Spleen (tissue), 11 donors: ENCODE measurements at regions not wholly inside any gene's neighbourhood (a gene's known extent, or its start where the extent isn't known, plus 50 kb on each side); places are given as distances from the start of the nearest gene placed in this dataset.

Experiments used
- DNase-seq: peaks from one replicate; pipeline ENCODE4 v3.0.0-alpha.2; 2020
- H3K27ac ChIP-seq, 8 donors: fragments of 200-600 bp; sonication (generic) in 7 of 8; 1 replicate in 4 of 8; 2 replicates in 4 of 8; pipeline versions ENCODE4 v1.5.0 to v1.8.0; 2016 to 2021; ENCODE audit warnings: inconsistent platforms in 4 of 8, mild to moderate bottlenecking in 4 of 8, moderate library complexity in 1 of 8
- H3K27me3 ChIP-seq, 7 donors: fragments of 200-600 bp; sonication (generic) in 6 of 7; replicated peaks in 1 of 7; 1 replicate in 4 of 7; 2 replicates in 3 of 7; pipeline versions ENCODE4 v1.5.0 to v1.8.0; 2016 to 2021; ENCODE audit warnings: inconsistent platforms in 3 of 7, mild to moderate bottlenecking in 1 of 7
- H3K36me3 ChIP-seq, 6 donors: fragments of 200-600 bp; sonication (generic) in 5 of 6; 1 replicate in 4 of 6; 2 replicates in 2 of 6; pipeline versions ENCODE4 v1.5.0 to v1.8.0; 2016 to 2021; ENCODE audit warnings: inconsistent platforms in 2 of 6
- H3K4me1 ChIP-seq, 6 donors: fragments of 200-600 bp; sonication (generic) in 5 of 6; 1 replicate in 3 of 6; 2 replicates in 3 of 6; pipeline versions ENCODE4 v1.5.0 to v1.8.0; 2016 to 2021; ENCODE audit warnings: inconsistent platforms in 3 of 6
- H3K4me3 ChIP-seq, 8 donors: fragments of 200-600 bp; sonication (generic) in 7 of 8; 1 replicate in 4 of 8; 2 replicates in 4 of 8; pipeline versions ENCODE4 v1.5.0 to v1.8.0; 2016 to 2021; ENCODE audit warnings: inconsistent platforms in 4 of 8, mild to moderate bottlenecking in 4 of 8, moderate library complexity in 2 of 8
- H3K9me3 ChIP-seq, 8 donors: fragments of 200-600 bp; sonication (generic) in 7 of 8; 1 replicate in 4 of 8; 2 replicates in 4 of 8; pipeline versions ENCODE4 v1.5.0 to v1.8.0; 2016 to 2021; ENCODE audit warnings: inconsistent platforms in 4 of 8
- POLR2A ChIP-seq, 3 donors: fragments of 450-650 bp; IDR thresholded peaks; one replicate each; pipeline ENCODE4 v1.5.1; 2017; ENCODE audit warnings: antibody characterized with exemption in 3 of 3, mild to moderate bottlenecking in 1 of 3
- POLR2AphosphoS5 ChIP-seq, 3 donors: sonication (generic); formaldehyde crosslinking; IDR thresholded peaks; one replicate each; pipeline ENCODE4 v1.5.1; 2017; ENCODE audit warnings: antibody characterized with exemption in 3 of 3
- WGBS, 5 donors: extraction: QIAGEN DNeasy Blood & Tissue Kit in 3 of 5; methylation state at CpG; one replicate each; pipeline versions ENCODE4 v1.1.5 to v1.1.7; 2013 to 2018; 5-methylcytosine and 5-hydroxymethylcytosine counted together
- intact Hi-C: fragments of 100-400 bp; cut with DNase I; formaldehyde crosslinking; loops from one replicate; pipeline ENCODE4 v1.15.0; 2023; ENCODE audit warnings: low total_unique reads
- TF ChIP-seq, protein P1 (sequence below), 11 experiments: fragments of 200-600 bp in 7 of 11; fragments of 450-650 bp in 4 of 11; sonication (generic) in 4 of 11; IDR thresholded peaks in 8 of 11; conservative IDR thresholded peaks in 3 of 11; 1 replicate in 7 of 11; 2 replicates in 4 of 11; pipeline versions ENCODE4 v1.4.0 to v1.8.0; 2016 to 2021; ENCODE audit warnings: antibody characterized with exemption in 11 of 11, inconsistent platforms in 4 of 11, mild to moderate bottlenecking in 1 of 11
- donor health status: healthy with polysubstance abuse.
- donor health status: DM: no; HTN: no; CAD: no; lungs with moderate emphysema.
- donor health status: DM: no; HTN: no; CAD: no.
- donor health status: Bipolar disorder and iron deficiency.
- donor health status: healthy.
- donor health status: DM: no; HTN: no; CAD: no.
- donor health status: DM: yes; HTN: yes; CAD: no.

DNA sequence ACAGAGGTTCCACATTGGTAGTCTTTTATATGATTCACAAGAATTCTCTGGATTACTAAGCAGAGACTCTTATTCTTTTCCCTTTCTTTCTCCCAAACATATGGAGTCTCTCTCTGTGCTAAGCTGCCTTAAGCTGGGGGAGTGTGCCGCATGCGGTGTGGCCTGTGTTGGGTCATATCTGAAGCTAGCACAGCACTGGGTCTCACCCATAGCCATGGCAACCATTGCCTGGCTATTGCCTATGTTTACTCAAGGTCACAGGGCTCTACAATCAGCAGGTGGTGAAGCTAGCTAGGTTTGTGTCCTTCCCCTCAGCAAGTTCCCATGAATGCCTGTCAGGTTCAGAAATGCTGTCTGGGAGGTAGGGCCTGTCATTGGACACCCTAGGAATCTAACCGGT, 73.6 kb upstream of the ZRANB2 start:
- Histone ChIP-seq H3K36me3 (no peaks in the 10 kb centered on the region), H3K27me3 (no peaks in the 10 kb centered on the region), H3K4me1 (no peaks in the 10 kb centered on the region), H3K9me3 (peaks cover 0 to 31% (median 18%) of the 10 kb centered on the region in 8 donors), H3K27ac (no peak overlapping the region), H3K4me3 (no peak overlapping the region)
- 85 to 98% (median 97%) methylated on average over 2 to 3 of the region's 3 CpGs for WGBS, 5 donors
- TF ChIP-seq POLR2A (IDR thresholded peaks at IDR 0.05) (no peak), POLR2AphosphoS5 (IDR thresholded peaks at IDR 0.05) (no peak)
- TF ChIP-seq, protein P1, sequence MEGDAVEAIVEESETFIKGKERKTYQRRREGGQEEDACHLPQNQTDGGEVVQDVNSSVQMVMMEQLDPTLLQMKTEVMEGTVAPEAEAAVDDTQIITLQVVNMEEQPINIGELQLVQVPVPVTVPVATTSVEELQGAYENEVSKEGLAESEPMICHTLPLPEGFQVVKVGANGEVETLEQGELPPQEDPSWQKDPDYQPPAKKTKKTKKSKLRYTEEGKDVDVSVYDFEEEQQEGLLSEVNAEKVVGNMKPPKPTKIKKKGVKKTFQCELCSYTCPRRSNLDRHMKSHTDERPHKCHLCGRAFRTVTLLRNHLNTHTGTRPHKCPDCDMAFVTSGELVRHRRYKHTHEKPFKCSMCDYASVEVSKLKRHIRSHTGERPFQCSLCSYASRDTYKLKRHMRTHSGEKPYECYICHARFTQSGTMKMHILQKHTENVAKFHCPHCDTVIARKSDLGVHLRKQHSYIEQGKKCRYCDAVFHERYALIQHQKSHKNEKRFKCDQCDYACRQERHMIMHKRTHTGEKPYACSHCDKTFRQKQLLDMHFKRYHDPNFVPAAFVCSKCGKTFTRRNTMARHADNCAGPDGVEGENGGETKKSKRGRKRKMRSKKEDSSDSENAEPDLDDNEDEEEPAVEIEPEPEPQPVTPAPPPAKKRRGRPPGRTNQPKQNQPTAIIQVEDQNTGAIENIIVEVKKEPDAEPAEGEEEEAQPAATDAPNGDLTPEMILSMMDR (IDR thresholded peaks at IDR 0.05 in 8 of 11, conservative IDR thresholded peaks at IDR 0.05 in 3 of 11), result no peak
- no peak for DNase-seq
- intact Hi-C loops, result no loop called here

GRCh38 chr1:71153826-71154225, 73.0 kb upstream of the ZRANB2 start:
- WGBS, 5 donors, result 63 to 81% (median 73%) methylated on average over 2 of the region's 2 CpGs

DNA sequence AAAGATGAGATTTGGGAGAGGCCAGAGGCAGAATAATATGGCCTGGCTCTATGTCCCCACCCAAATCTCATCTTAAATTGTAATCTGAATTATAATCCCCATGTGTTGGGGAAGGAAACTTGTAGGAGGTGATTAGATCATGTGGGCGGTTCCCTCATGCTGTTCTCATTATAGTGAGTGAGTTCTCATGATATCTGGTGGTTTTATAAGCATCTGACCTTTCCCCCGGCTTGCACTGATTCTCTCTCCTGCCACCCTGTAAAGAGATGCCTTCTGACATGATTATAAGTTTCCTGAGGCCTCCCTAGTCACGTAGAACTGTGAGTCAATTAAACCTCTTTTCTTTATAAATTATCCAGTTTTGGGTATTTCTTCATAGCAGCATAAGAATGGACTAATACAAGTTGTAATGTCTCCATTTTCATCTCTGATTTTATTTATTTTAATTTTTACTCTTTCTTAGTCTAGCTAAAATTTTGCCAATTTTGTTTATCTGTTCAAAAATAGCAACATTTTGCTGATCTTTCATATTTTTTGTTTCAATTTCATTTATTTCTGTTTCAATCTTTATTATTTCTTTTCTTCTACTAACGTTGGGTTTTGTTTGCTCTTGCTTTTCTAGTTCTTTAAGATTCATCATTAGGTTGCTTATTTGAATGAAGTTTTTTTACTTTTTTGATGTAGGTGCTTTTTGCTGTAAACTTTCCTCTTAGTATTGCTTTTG, 67.0 kb upstream of the ZRANB2 start:
- Histone ChIP-seq H3K4me3 (no peak overlapping the region), H3K9me3 (peaks cover 0 to 52% (median 37%) of the 10 kb centered on the region in 8 donors), H3K27ac (no peak overlapping the region), H3K36me3 (no peaks in the 10 kb centered on the region), H3K27me3 (no peaks in the 10 kb centered on the region), H3K4me1 (no peaks in the 10 kb centered on the region)
- DNase-seq, result no peak
- intact Hi-C loops, result no loop called here
- 64 to 81% (median 76%) methylated on average over 4 of the region's 4 CpGs for WGBS, 5 donors
- TF ChIP-seq POLR2A (IDR thresholded peaks at IDR 0.05) (no peak), POLR2AphosphoS5 (IDR thresholded peaks at IDR 0.05) (no peak)
- TF ChIP-seq, protein P1 (IDR thresholded peaks at IDR 0.05 in 8 of 11, conservative IDR thresholded peaks at IDR 0.05 in 3 of 11), result no peak

More at GRCh38 chr1:71153826-71154225, 73.0 kb upstream of the ZRANB2 start:
- no peak for TF ChIP-seq POLR2AphosphoS5 (IDR thresholded peaks at IDR 0.05)
- no peak for TF ChIP-seq POLR2A (IDR thresholded peaks at IDR 0.05)
- TF ChIP-seq, protein P1 (IDR thresholded peaks at IDR 0.05 in 8 of 11, conservative IDR thresholded peaks at IDR 0.05 in 3 of 11), result no peak
- Histone ChIP-seq H3K27me3 (no peaks in the 10 kb centered on the region), H3K36me3 (no peaks in the 10 kb centered on the region), H3K27ac (no peak overlapping the region), H3K4me3 (no peak overlapping the region), H3K9me3 (peaks cover 0 to 37% (median 21%) of the 10 kb centered on the region in 8 donors), H3K4me1 (no peaks in the 10 kb centered on the region)
- intact Hi-C loops, result no loop called here
- DNase-seq, result no peak

- intact Hi-C loops, result no loop called here
- TF ChIP-seq, protein P1 (IDR thresholded peaks at IDR 0.05 in 8 of 11, conservative IDR thresholded peaks at IDR 0.05 in 3 of 11), result no peak
- TF ChIP-seq POLR2A (IDR thresholded peaks at IDR 0.05), result no peak
- no peak for TF ChIP-seq POLR2AphosphoS5 (IDR thresholded peaks at IDR 0.05)
- Histone ChIP-seq H3K27ac (no peak overlapping the region), H3K4me1 (no peaks in the 10 kb centered on the region), H3K36me3 (no peaks in the 10 kb centered on the region), H3K4me3 (no peak overlapping the region), H3K9me3 (peaks cover 12 to 79% (median 60%) of the 10 kb centered on the region in 8 donors), H3K27me3 (no peaks in the 10 kb centered on the region)
- WGBS, 5 donors, result 63 to 72% (median 69%) methylated on average over 2 of the region's 2 CpGs
- DNase-seq, result no peak
Observed at GRCh38 chr1:71135571-71135970, 54.7 kb upstream of the ZRANB2 start.
